ENCODE measurements at regions not wholly inside any gene's neighbourhood (a gene's known extent, or its start where the extent isn't known, plus 50 kb on each side); places are given as distances from the start of the nearest gene placed in this dataset.
"Not testable (repeated sequence)": the region's sequence is repeated elsewhere in the genome, so short reads cannot be mapped to it uniquely, and the experiment has no call there.

- no peak for DNase-seq
Measured at GRCh38 chr12:114823724-114824123, 139.7 kb upstream of the TBX3 start.

- no peak for DNase-seq
Measured at GRCh38 chr12:114821570-114821969, 137.6 kb upstream of the TBX3 start.

GRCh38 chr12:114820796-114821195 lies 136.8 kb upstream of the TBX3 start:
- DNase-seq = no peak

- DNase-seq = no peak
Measured at GRCh38 chr12:114817571-114818425, 133.8 kb upstream of the TBX3 start.

- no peak for DNase-seq
Measured at GRCh38 chr12:114815026-114815795, 131.2 kb upstream of the TBX3 start.

GRCh38 chr12:114812858-114813761 lies 129.1 kb upstream of the TBX3 start:
- peak; percentile 37 for DNase-seq

- DNase-seq = no peak
Measured at GRCh38 chr12:114812384-114812783, 128.4 kb upstream of the TBX3 start.

GRCh38 chr12:114809097-114809496 lies 125.1 kb upstream of the TBX3 start:
- no peak for DNase-seq

GRCh38 chr12:114801381-114801780 lies 117.4 kb upstream of the TBX3 start:
- DNase-seq = not testable (repeated sequence)

GRCh38 chr12:114800566-114800965 lies 116.6 kb upstream of the TBX3 start:
- not testable (repeated sequence) for DNase-seq

- DNase-seq = peak; percentile 39
Measured at GRCh38 chr12:114799574-114800487, 115.9 kb upstream of the TBX3 start.

GRCh38 chr12:114794049-114794558 lies 110.1 kb upstream of the TBX3 start:
- DNase-seq = no peak

GRCh38 chr12:114790276-114790675 lies 106.3 kb upstream of the TBX3 start:
- DNase-seq = no peak

GRCh38 chr12:114789821-114790220 lies 105.8 kb upstream of the TBX3 start:
- DNase-seq = no peak

- DNase-seq = no peak
Measured at GRCh38 chr12:114789276-114789675, 105.3 kb upstream of the TBX3 start.

GRCh38 chr12:114784526-114784925 lies 100.6 kb upstream of the TBX3 start:
- DNase-seq = no peak

- no peak for DNase-seq
Measured at GRCh38 chr12:114783089-114783618, 99.2 kb upstream of the TBX3 start.

- DNase-seq = no peak
Measured at GRCh38 chr12:114780746-114781399, 96.9 kb upstream of the TBX3 start.

- no peak for DNase-seq
Measured at GRCh38 chr12:114779647-114780046, 95.7 kb upstream of the TBX3 start.

- no peak for DNase-seq
Measured at GRCh38 chr12:114779186-114779585, 95.2 kb upstream of the TBX3 start.
